ENCODE measurements at regions not wholly inside any gene's neighbourhood (a gene's known extent, or its start where the extent isn't known, plus 50 kb on each side); places are given as distances from the start of the nearest gene placed in this dataset.

- H3K27me3 ChIP-seq = no peaks in the 10 kb centered on the region
- no peak overlapping the region for H3K4me3 ChIP-seq
- no peaks in the 10 kb centered on the region for H3K36me3 ChIP-seq
- no peaks in the 10 kb centered on the region for H3K4me1 ChIP-seq
- intact Hi-C loops (cut with DNase I; ENCODE audit: low total_unique reads) = no loop called here
- TF ChIP-seq CTCF (IDR thresholded peaks at IDR 0.05) (no peak), POLR2AphosphoS5 (IDR thresholded peaks at IDR 0.05) (no peak), POLR2A (IDR thresholded peaks at IDR 0.05) (no peak)
- no peaks in the 10 kb centered on the region for H3K9me3 ChIP-seq
- H3K27ac ChIP-seq = no peak overlapping the region
- no peak for DNase-seq (ENCODE audit: low spot score in 2 of 2)
These were observed 222.1 kb upstream of the NR2F2 start for GRCh38 chr15:96108405-96108804.

GRCh38 chr15:96109820-96110219 lies 220.7 kb upstream of the NR2F2 start:
- TF ChIP-seq POLR2AphosphoS5 (IDR thresholded peaks at IDR 0.05) (no peak), POLR2A (IDR thresholded peaks at IDR 0.05) (no peak)
- intact Hi-C loops (cut with DNase I; ENCODE audit: low total_unique reads) = loop anchor here (1.0 kb wide), 1 partner anchor 23 kb away; no protein-coding TSS in a partner anchor

GRCh38 chr15:96112018-96112417 lies 218.5 kb upstream of the NR2F2 start:
- Histone ChIP-seq H3K27ac (no peak overlapping the region), H3K4me1 (no peaks in the 10 kb centered on the region), H3K9me3 (no peaks in the 10 kb centered on the region), H3K36me3 (no peaks in the 10 kb centered on the region), H3K27me3 (no peaks in the 10 kb centered on the region), H3K4me3 (no peak overlapping the region)
- intact Hi-C loops (cut with DNase I; ENCODE audit: low total_unique reads) = no loop called here
- TF ChIP-seq POLR2AphosphoS5 (IDR thresholded peaks at IDR 0.05) = no peak
- no peak for TF ChIP-seq CTCF (IDR thresholded peaks at IDR 0.05)
- no peak for TF ChIP-seq POLR2A (IDR thresholded peaks at IDR 0.05)
- no peak for DNase-seq (ENCODE audit: low spot score in 2 of 2)

More at GRCh38 chr15:96109820-96110219, 220.7 kb upstream of the NR2F2 start:
- DNase-seq (ENCODE audit: low spot score in 2 of 2) = no peak
- Histone ChIP-seq H3K27me3 (no peaks in the 10 kb centered on the region), H3K4me3 (no peak overlapping the region), H3K27ac (no peak overlapping the region), H3K36me3 (no peaks in the 10 kb centered on the region), H3K4me1 (no peaks in the 10 kb centered on the region), H3K9me3 (no peaks in the 10 kb centered on the region)

GRCh38 chr15:96115642-96116041 lies 214.9 kb upstream of the NR2F2 start:
- no peak for DNase-seq (ENCODE audit: low spot score in 2 of 2)
- no peak overlapping the region for H3K27ac ChIP-seq
- no peaks in the 10 kb centered on the region for H3K4me1 ChIP-seq
- H3K4me3 ChIP-seq = no peak overlapping the region
- TF ChIP-seq POLR2A (IDR thresholded peaks at IDR 0.05) (no peak), CTCF (IDR thresholded peaks at IDR 0.05) (no peak), POLR2AphosphoS5 (IDR thresholded peaks at IDR 0.05) (no peak)
- intact Hi-C loops (cut with DNase I; ENCODE audit: low total_unique reads) = no loop called here
- no peaks in the 10 kb centered on the region for H3K9me3 ChIP-seq
- no peaks in the 10 kb centered on the region for H3K27me3 ChIP-seq
- H3K36me3 ChIP-seq = no peaks in the 10 kb centered on the region

GRCh38 chr15:96117270-96117669 lies 213.2 kb upstream of the NR2F2 start:
- intact Hi-C loops (cut with DNase I; ENCODE audit: low total_unique reads) = no loop called here
- no peak for TF ChIP-seq POLR2A (IDR thresholded peaks at IDR 0.05)
- no peak for TF ChIP-seq POLR2AphosphoS5 (IDR thresholded peaks at IDR 0.05)
- no peak for TF ChIP-seq CTCF (IDR thresholded peaks at IDR 0.05)
- Histone ChIP-seq H3K4me1 (no peaks in the 10 kb centered on the region), H3K9me3 (no peaks in the 10 kb centered on the region), H3K27ac (no peak overlapping the region), H3K36me3 (no peaks in the 10 kb centered on the region), H3K27me3 (no peaks in the 10 kb centered on the region), H3K4me3 (no peak overlapping the region)
- no peak for DNase-seq (ENCODE audit: low spot score in 2 of 2)

- Histone ChIP-seq H3K4me1 (no peaks in the 10 kb centered on the region), H3K36me3 (no peaks in the 10 kb centered on the region), H3K27me3 (no peaks in the 10 kb centered on the region), H3K4me3 (no peak overlapping the region), H3K27ac (no peak overlapping the region), H3K9me3 (no peaks in the 10 kb centered on the region)
- no peak for DNase-seq (ENCODE audit: low spot score in 2 of 2)
- TF ChIP-seq POLR2A (IDR thresholded peaks at IDR 0.05) (no peak), POLR2AphosphoS5 (IDR thresholded peaks at IDR 0.05) (no peak), CTCF (IDR thresholded peaks at IDR 0.05) (no peak)
- intact Hi-C loops (cut with DNase I; ENCODE audit: low total_unique reads) = no loop called here
These were observed 210.8 kb upstream of the NR2F2 start for GRCh38 chr15:96119734-96120133.
